NCI-H1417 treated with DMSO at 0.1 percent for 48 hours (cell line): ENCODE measurements at regions not wholly inside any gene's neighbourhood (a gene's known extent, or its start where the extent isn't known, plus 50 kb on each side); places are given as distances from the start of the nearest gene placed in this dataset.
"Not testable (repeated sequence)": the region's sequence is repeated elsewhere in the genome, so short reads cannot be mapped to it uniquely, and the experiment has no call there.

Experiments
- DNase-seq: peaks from one replicate; lab custom pipeline; 2025; lab: John Stamatoyannopoulos, UW

- no peak for DNase-seq
Observed at GRCh38 chr9:115466756-115467155, 348.8 kb upstream of the TNC start.

DNA sequence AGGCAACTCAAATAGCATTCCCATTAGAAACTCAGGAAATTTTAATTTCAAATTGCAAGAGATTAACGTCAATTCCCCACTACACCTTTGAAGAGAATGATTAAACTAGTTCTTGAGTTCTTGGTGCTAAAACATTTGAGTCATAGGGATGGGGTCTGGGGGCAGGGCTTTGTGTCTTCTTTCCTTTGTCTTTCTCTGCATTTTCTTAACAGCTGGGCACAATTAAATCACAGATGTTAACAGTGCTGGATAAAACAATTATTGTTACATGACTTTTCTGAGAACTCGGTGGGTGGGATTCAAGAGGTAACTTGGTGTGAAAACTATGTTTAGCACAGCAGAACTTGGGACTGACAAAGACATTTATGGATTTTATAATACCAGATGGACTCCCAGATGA, 351.9 kb upstream of the TNC start:
- no peak for DNase-seq

GRCh38 chr9:115473032-115473431, 355.1 kb upstream of the TNC start:
- DNase-seq, result not testable (repeated sequence)

- no peak for DNase-seq
Observed at GRCh38 chr9:115481769-115482168, 363.8 kb upstream of the TNC start.

DNA sequence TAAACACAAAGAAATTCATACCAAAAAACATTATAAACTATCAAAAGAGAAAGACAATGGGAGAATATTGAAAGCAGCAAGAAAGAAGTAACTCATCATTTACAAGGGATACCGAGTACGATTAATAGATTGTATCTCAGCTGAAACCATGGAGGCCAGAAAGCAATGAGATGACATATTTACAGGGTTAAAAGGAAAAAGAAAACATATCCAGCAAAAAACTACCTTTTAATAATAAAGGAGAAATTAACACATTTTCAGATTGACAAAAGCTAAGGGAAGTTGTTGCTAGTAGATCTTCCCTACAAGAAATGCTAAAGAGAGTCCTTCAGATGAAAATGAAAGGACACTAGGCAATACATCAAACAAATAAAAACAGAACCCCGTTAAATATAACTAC, 364.8 kb upstream of the TNC start:
- no peak for DNase-seq

DNA sequence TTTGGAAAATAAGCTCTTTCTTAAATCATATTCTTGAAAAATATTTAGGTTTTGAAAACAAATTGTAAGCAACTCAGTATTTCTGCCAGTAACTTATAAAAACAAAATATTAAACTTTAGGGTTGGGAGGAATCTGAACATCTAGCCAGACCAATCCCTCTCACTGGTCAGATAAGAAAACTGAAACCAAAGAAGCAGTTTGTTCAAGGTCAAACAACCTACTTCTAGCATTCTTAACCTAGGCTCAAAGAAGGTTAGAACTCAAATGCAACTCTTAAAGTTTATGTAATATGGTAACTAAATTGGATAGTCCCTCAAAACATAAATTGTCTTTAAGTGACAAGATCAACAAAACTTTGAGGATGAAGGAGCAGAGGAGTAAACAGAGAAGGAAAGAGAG, 374.9 kb upstream of the TNC start:
- DNase-seq, result no peak

DNA sequence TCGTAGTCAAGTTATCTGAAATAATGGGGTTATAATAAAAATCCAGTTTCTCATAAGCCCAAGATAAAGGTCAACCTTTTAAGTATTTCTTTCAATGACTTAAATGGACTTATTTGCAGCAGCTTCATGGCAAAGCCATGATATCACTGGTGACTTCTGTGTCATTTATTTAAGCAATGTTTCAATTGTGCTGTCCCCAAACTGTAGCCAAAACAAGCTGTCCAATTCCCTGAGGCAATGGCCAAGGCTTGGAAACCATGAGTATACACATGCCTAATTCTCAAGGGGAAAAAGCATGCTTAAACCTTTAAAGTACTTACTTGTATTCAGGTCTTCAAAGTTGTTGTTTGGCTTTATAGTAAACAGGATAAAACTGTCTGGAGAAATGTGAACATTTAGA, 376.4 kb upstream of the TNC start:
- DNase-seq, result no peak

DNA sequence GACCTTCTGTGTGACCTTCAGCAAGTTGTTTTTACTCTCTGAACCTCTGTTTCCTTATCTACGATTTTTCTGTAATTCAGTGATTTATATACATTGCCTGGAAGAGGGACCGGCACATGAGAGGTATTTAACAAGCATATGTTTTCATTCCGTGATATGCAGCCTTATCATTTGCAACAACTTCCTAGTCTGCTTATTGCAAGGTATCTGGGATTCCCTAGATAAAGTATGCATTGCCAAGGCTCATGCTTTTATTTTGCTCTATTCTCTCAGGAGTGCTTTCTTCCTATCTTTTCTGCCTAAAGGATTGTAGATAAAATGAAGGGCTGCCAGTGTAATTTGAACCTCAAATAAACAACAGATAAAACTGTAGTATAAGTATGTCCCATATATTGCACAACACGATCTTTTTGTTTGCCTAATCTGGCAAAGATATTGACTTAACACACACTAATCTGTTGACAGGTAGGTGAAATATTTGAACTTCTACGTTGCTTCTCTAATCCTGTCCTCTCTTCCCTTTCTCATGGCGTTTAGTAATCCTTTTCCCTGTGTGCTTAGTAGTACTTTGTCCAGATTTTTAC, 377.2 kb upstream of the TNC start:
- no peak for DNase-seq

GRCh38 chr9:115495836-115496235, 377.9 kb upstream of the TNC start:
- no peak for DNase-seq

GRCh38 chr9:115498303-115498702, 380.3 kb upstream of the TNC start:
- no peak for DNase-seq

DNA sequence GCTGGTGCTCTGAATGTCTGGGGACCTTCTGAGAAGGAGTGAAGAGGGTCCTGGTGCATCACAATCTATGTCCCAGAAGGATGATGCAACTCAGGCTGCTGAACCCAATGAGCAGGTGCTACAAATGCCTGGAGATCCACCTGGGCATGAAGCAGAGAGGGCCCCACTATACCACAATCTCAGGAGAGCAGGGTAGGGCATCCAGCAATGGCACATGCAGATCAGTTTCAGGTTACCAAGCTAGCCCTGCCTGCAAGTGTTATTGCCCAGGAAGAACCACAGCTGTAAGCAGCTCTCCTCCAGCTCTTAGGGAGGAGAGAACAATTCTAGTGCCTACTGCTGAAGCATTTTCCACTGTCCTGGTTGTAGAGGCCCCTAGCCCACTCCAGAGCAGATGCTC, 389.2 kb upstream of the TNC start:
- DNase-seq, result no peak

- no peak for DNase-seq
Observed at GRCh38 chr9:115513148-115513547, 395.2 kb upstream of the TNC start.

GRCh38 chr9:115514454-115514853, 396.5 kb upstream of the TNC start:
- DNase-seq, result no peak

- no peak for DNase-seq
Observed at GRCh38 chr9:115517335-115518075, 399.5 kb upstream of the TNC start.

DNA sequence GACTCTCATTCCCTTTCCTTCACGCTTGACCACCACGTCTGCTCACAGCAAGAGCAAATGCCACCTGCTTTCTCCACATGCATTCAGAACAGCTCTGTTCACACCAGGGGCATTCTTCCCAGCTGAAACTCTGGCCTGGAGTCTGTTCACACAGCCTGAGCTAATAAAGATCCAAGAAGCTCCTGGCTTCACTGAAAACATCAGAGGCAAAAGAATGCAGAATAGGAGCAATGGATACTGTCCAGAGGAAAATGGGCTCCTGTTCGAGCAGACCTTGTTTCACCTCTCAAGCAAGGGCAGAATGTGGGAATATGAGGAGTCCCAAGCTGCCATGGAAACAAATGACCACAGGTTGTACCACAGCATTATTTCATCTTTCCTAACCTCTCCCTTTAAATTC, 402.7 kb upstream of the TNC start:
- no peak for DNase-seq

DNA sequence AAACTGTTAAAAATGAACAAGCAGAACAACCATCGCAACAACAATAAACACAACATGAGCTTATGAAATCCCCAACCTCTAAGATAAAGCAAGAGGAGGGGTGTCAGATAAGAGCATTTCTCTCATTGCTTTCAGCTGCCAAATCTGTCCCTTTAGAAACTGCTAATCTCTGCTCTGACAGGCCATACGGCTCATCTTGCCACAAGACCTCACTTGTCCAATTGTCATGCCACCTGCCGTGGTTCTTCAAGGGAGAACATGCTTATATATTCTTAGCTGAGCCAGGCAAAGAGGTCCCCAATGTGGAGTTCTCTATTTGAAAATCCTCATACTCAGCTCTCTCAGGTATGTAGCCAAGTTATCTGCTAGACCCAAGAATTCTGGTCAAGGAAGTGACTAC, 405.0 kb upstream of the TNC start:
- DNase-seq, result no peak

GRCh38 chr9:115524453-115525059, 406.6 kb upstream of the TNC start:
- no peak for DNase-seq

DNA sequence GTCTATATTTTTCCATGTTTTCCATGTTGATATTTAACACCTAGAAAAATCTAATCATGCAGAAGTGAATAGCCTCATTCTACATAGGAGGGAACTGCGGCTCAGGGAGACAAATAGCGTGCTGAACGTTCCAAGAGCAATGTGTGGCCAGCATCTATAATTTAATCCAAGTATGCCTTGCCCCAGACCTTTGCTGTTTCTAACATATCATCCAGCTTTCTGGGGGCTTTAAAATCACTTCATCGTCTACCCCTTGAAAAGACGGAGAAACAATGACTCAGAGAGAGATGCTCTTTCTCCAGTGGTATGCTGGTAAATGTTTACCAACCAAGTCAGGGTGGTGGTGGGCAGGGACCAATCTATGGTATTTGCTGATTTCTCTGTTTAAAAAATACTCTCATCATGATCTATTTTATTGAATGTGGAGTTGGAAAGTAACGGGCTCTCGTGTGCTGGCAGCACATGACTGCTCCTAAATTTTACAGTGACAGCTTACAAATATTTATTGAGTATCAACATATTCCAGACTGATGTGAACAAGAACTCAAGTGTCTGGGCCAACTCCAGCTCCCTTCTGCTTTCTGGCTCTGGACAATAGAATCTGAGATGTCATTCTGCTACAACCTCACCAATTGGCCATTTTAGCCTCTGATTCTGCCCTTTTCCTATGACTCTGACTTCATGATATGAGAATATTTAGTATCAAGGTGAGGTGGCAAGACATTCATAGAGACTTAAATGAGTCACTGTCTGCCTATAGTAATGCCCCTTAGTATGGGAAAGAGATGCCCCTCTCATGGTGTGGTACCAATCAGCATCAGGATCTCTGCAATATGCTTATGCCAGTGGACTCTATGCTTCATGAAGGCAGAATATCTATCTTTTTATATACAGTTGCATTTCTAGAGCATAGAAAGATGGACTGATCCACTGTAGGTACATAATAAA, 407.4 kb upstream of the TNC start:
- DNase-seq, result no peak

GRCh38 chr9:115531410-115532125, 413.6 kb upstream of the TNC start:
- no peak for DNase-seq

DNA sequence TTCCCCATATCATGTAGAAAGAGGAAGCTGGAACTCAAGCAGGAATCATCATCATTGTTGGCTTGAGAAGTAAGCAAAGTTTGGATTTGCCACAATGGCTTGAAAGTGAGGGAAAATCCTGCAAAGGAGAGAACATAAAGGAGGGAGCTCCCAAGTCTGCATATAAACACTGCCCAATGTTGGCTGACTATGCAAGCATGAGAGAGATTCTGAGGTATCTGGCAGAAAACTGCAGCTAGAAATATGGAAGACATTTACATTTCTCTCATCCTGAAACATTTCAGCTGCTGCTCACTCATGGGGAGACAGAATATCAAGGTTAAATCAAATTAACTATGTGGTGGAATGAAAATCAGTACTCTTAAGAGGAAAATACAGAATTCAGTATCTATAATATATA, 415.6 kb upstream of the TNC start:
- no peak for DNase-seq

GRCh38 chr9:115540091-115540490, 422.1 kb upstream of the TNC start:
- DNase-seq, result no peak

DNA sequence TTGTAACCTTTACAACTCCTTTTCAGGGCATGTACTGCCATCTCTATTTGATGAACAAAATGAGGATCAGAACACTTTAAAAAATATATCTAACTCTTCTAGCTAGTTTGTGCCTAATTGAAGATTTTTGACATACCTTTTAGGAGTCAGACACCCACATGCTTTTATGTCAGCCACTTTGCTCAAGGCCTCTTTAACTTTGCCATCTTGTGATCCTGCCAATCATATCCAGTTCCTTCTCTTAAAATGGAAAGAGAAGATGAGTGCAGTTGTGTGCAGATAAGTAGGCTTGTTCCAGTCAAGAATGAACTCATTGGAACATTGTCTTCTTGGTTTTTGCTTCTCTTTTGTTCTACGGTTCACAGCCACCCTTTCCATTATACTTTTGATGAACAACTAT, 425.6 kb upstream of the TNC start:
- no peak for DNase-seq
